AG20443 (cell line): ENCODE measurements at regions not wholly inside any gene's neighbourhood (a gene's known extent, or its start where the extent isn't known, plus 50 kb on each side); places are given as distances from the start of the nearest gene placed in this dataset.

ENCODE experiments used
- DNase-seq: peaks from one replicate; pipeline ENCODE4 v3.0.0; 2012; ENCODE audit warnings: low spot score, mixed read lengths

DNA sequence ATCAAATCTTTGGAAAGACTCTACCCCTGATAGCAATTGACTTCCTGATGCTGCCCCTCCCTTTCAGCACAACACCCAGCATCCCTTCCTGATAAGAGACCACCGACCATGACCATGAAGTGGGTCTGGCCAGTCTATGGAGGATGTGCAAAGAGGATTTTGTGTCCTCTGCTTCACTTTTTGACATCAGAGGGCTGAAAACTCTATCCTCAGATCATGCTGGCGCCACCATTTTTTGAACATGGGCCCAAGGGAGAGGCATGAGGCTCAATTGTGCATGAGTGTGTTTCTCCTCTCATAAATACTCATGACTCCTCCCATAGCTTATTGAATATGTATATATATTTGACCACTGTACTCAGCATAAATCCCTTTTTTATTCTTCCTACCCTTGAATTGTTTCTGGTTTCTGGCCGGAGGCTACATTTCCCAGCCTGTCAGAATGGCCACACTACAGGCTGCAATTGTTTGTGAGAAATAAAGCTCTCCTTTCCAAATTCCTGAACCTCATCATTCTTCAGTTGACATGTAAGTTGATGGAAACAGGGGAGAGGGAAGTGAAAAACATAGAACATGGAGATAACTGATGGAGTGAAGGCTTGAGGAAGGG lies 314.1 kb downstream of the MYCN start:
- DNase-seq: no peak

DNA sequence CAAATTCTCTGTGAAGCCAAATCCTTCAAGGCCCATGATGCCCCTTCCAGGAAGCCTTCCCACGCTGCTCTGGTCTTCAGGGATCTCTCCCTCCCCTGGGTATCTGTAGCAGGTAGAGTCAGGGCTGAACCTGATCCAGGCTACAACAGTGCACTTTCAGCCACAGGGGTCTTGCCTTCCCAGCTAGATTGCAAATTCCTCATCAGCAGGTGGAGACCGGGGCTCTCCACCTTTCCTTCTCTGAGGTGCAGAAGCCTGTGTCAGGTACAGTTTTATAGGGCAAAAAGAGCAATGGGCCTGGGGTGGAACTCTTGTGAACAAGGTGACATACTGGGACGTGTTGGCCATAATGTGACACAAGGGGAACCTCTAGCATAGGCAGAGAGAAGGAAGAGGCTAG lies 312.9 kb downstream of the MYCN start:
- no peak for DNase-seq

DNA sequence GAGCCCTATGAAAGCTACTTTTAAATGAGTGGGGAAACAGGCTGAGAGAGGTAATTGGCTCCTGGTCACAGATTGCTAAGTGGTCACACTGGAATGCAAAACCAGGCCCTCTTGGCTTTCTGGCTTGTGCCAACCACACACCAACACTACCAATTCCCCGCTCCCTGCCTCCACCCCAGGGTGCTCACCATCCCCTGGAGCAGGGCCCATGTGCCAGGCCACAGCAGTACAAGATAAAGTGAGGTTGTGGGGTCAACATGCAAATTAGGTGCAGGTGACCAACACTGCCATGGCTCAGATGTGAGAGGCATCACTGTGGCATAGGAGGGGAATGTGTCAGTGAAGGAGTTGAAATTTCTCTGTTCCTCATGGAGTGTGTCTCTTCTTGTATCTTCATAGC lies 312.5 kb downstream of the MYCN start:
- DNase-seq: no peak

DNA sequence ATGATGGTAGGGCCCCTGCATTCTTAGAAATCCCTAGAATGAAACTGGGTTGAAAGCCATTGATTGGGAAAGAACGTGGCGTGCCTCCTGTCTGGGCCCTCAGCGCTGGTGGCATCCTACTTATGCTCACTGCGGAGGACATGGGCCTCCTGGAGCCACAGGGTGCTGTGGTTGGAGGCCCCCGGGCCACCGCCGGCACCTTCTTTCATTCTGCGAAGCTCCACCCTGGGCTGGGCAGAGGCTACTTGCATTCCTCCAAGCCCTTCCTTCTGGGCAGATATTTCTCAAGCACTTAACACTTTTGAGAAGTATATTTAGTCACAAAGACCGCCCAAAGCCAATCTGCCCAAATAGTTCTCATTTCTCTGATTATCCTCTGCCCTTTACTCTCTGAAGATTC lies 311.9 kb downstream of the MYCN start:
- DNase-seq: no peak

GRCh38 chr2:16251511-16252225 lies 311.3 kb downstream of the MYCN start:
- no peak for DNase-seq

GRCh38 chr2:16250886-16251285 lies 310.5 kb downstream of the MYCN start:
- no peak for DNase-seq

- no peak for DNase-seq
These were observed 310.1 kb downstream of the MYCN start for GRCh38 chr2:16250466-16250865.

GRCh38 chr2:16250056-16250425 lies 309.7 kb downstream of the MYCN start:
- no peak for DNase-seq

DNA sequence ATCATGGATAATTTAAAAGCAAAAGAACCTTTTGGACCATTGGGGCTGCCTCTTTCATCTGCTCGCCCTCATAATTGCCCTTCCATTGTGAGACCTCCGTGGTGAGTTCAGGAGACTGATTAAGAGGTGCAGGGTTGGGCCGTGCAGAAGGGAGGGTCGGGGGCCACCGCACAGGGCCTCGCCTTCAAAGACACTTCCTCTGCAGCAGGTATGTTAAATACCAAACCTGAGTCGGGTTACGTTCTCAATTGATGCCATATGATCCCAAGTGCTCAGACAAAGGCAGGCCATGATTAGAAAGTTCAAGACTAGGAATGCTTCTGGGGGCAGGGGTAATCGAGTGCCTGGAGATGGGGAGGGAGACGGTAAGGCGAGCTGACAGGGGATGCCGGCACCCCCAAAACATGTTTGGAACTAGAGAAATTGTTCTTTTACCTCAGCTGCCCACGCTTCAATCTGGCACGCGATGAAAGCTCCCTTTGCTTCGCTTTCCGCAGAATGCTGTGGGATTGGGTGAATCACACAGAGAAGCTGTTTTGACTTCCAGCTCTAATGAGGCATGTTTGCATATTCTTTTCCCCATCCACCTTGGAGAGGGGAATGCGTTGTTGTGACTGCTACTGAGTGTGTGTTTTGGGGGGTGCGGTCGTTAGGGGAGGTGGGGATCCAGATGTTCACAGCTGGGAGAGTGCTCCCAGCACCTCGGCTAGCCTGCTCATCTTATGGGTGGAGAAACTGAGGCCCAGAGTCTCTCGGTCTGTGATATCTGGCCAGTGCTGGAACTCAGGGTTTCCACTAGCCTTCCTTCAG lies 309.1 kb downstream of the MYCN start:
- DNase-seq: no peak

GRCh38 chr2:16248571-16249105 lies 308.3 kb downstream of the MYCN start:
- DNase-seq: no peak

DNA sequence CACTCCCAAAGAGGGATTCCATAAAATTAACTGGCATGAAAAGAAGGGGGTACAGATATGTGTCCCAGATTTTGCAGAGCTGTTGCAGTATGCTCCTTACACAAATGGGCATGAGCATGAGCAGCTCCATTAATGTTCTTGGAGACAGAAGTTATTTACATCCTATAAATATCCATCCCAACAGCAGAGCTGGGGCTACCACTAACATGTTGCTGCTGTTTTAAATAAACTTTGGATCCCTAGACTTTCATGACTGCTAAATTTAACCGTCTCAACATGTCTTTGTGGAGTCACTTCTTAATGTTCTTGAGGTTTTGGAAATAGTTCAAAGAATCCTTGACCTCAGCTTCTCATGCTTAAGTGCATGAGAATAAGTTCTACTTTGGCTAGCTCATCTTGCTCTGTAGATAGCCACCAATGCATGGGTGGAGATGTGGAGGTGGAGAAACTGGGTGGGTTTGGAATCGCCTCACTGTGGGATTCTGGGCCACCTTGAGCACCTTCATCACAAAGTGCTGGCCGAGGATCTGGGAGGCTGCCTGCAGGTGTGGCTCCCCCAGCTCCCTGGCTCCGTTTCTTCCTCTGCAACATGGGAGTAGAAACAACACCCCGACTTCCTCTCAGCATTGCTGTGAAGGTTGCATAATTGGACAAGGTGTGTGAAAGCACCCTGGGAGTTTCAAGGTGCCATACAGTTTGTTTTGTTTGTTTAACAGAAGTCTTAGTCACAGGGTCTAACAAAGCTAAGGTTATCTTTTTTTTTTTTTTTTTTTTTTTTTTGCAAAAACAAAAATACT lies 307.2 kb downstream of the MYCN start:
- no peak for DNase-seq

GRCh38 chr2:16246911-16247310 lies 306.6 kb downstream of the MYCN start:
- no peak for DNase-seq

DNA sequence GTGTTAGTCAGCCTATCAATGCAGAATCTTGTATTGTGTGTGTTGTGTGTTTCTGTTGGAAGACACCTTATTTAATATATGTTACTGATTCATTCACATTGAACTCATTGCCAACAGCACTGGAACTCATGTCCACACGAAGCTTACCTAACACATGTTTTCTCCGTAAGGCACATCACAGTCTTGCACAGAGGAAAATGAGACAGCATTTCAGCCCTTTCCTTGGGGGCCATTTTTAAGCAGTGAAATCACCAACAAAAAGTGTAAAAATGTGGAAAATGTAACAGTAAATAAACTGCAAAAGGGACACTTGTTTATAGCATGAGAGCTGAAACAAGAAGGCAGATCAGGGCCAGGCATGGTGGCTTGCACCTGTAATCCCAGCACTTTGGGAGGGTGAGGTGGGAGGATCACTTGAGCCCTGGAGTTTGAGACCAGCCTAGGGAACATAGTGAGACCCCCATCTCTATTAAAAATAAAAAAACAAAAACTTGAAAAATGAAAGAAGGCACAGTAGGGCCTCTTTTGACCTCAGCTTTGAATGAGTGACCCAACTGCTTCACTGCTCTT lies 306.0 kb downstream of the MYCN start:
- no peak for DNase-seq

DNA sequence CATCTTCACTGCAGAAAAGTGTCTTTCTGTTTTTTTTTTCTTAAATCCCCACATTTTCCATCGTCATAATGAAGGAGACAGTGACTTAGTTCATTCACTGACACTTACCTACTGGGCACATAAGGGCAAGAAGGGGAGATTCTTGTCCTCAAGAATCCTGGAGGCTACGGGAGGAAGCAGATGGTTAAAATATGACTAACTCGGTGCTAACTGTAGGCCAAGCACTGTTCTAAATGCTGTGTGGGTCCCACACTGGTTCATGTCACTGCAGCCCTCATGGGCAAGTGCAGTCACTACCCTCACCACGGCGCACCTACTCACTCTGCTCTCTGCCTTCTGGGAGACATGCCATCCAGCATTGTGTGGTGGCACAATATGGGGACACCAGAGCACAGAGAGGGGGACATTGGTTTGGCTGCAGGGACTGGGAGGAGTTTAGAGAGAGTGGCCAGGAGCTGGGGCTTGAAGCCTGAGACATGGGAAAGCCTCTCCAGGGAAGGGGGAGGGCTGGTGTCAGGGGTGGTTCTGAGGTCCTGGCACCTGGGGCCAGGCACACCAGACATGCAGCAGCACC lies 305.2 kb downstream of the MYCN start:
- no peak for DNase-seq

DNA sequence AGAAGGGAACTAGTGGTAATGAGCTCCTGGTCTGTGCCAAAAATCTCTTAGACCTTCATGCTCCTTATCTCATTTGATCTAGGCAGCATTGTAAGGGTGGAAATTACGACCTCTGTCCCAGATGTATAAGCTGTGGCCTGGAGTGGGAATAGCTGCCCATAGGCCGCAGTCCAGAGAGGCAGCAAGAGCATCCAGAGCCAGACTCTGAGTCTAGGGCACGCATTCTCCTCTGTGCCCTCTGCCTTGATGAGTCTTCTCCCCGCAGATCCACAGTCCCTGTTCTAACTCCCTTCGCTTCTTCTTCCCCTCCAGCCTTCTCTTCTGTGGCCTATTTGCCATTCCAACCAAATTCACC lies 304.6 kb downstream of the MYCN start:
- DNase-seq: no peak

DNA sequence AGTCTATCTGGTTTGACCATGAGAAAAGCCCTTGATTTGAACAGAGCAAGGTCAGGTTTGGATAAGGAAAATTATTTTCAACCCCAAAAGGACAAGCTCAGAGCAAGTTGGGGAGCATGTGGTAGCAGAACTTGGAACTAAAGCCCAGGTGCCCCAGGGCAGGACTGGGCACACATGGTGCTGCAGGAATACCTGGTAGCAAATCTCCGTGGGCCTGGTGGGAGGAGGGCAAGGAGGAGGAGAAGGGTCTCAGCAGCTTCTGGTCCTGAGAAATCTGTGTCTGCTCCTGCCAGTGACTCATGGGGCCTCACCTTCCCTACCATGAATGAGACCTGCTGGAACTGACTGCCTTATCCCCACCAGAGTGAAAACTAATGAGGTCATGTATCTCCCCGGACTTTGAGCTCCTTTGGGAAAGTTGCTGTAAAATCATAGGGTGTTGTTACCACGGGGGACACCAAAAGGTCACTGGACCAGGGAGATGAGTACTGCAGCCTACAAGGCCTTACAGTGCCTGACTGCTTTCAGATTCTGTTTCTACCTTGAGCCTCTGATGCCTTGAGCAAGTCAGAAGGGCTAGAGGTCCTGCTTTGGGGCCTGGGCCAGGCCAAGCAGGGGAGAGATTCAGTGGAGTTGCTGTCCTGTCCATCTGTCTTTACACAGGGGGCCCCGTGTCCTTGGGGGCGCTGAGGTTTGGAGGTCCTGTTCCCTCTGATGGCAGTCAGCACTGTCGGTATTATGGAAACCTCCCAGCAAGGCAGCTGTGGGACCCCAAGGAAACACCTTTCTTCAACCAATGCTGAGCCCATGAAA lies 304.0 kb downstream of the MYCN start:
- no peak for DNase-seq

DNA sequence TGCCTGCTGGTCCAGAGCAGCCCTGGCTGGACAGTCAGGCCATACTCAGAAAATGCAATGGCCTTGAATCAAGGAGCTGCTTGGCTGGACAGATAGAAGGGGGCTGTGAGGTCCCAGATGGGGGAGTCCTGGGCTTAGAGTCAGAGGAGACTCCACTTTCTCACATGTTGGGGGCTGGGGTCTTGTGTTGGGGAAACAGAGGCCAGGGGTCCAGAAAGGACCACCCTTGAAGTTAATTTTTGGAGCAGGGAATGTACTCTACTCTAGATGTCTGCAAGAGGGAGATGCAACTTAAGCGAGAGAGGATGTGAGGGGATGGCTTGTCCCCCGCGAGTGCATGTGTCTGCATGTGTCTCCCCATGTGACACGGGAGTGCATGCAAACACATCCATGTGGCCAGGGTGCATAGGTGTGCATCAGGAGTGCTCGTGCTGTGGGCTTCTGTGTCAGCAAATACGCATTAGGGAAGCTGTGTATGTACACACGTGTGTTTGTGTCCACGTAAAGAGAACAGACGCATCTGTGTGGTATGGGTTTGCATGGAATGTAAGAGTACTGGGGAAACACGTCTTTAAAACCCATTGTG lies 303.2 kb downstream of the MYCN start:
- no peak for DNase-seq

DNA sequence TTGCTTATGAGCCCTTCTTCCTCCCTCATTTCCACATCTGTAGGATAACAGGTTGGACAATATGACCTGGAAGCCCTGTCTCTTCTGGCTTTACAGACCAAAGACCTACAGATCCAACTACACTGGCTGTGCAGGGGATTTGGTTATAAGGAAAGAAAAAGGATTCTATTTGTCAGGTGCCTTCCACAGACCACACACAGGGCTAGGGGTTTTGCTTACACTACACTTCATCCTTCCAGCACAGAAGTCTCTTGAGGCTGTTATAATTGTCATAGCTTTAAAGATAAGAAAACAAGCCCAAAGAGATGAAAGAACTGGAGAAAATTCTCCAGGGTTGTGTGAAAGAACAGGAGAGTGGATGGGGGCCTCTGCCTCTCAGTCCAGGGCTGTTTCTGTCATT lies 302.6 kb downstream of the MYCN start:
- no peak for DNase-seq

GRCh38 chr2:16241166-16242160 lies 301.1 kb downstream of the MYCN start:
- DNase-seq: no peak
